ENCODE measurements at regions not wholly inside any gene's neighbourhood (a gene's known extent, or its start where the extent isn't known, plus 50 kb on each side); places are given as distances from the start of the nearest gene placed in this dataset.

DNA sequence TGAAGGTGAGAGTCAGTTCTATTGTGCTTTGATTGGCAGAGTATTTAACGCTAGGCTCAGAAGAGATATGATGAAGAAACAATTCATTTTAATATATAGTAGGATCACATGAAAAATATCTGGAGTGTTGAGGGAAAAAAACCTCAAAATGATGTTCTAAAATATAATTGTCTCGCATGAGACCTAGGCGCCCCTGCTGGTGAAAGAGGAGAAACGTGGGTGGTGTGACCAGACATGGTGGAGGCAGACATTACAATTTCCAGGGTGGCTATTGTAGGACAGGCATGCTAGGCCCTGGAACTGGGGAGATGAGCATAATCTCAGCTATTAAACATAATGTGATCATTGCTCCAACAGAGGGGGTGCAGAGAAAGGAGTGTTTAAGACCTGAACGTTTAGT, 210.0 kb downstream of the HS3ST1 start:
- H3K9me3 ChIP-seq (ENCODE audit: control insufficient read depth in 4 of 4, low read length in 3 of 4) = no peaks in the 10 kb centered on the region
- 85% methylated on average over 5 of the region's 5 CpGs for WGBS
- TF ChIP-seq RAD21 (IDR thresholded peaks at IDR 0.05) = no peak
- TF ChIP-seq, protein P1, sequence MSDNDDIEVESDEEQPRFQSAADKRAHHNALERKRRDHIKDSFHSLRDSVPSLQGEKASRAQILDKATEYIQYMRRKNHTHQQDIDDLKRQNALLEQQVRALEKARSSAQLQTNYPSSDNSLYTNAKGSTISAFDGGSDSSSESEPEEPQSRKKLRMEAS (IDR thresholded peaks at IDR 0.05) = no peak
- TF ChIP-seq JUND (IDR thresholded peaks at IDR 0.05) = no peak
- no peak for TF ChIP-seq EGR1 (IDR thresholded peaks at IDR 0.05; ENCODE audit: low read depth in 2 of 2)
- TF ChIP-seq, protein P2, sequence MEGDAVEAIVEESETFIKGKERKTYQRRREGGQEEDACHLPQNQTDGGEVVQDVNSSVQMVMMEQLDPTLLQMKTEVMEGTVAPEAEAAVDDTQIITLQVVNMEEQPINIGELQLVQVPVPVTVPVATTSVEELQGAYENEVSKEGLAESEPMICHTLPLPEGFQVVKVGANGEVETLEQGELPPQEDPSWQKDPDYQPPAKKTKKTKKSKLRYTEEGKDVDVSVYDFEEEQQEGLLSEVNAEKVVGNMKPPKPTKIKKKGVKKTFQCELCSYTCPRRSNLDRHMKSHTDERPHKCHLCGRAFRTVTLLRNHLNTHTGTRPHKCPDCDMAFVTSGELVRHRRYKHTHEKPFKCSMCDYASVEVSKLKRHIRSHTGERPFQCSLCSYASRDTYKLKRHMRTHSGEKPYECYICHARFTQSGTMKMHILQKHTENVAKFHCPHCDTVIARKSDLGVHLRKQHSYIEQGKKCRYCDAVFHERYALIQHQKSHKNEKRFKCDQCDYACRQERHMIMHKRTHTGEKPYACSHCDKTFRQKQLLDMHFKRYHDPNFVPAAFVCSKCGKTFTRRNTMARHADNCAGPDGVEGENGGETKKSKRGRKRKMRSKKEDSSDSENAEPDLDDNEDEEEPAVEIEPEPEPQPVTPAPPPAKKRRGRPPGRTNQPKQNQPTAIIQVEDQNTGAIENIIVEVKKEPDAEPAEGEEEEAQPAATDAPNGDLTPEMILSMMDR (IDR thresholded peaks at IDR 0.05; ENCODE audit: low read depth, low read length, missing input control) = no peak
- TF ChIP-seq, protein P3, sequence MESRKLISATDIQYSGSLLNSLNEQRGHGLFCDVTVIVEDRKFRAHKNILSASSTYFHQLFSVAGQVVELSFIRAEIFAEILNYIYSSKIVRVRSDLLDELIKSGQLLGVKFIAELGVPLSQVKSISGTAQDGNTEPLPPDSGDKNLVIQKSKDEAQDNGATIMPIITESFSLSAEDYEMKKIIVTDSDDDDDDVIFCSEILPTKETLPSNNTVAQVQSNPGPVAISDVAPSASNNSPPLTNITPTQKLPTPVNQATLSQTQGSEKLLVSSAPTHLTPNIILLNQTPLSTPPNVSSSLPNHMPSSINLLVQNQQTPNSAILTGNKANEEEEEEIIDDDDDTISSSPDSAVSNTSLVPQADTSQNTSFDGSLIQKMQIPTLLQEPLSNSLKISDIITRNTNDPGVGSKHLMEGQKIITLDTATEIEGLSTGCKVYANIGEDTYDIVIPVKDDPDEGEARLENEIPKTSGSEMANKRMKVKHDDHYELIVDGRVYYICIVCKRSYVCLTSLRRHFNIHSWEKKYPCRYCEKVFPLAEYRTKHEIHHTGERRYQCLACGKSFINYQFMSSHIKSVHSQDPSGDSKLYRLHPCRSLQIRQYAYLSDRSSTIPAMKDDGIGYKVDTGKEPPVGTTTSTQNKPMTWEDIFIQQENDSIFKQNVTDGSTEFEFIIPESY (IDR thresholded peaks at IDR 0.05) = no peak

DNA sequence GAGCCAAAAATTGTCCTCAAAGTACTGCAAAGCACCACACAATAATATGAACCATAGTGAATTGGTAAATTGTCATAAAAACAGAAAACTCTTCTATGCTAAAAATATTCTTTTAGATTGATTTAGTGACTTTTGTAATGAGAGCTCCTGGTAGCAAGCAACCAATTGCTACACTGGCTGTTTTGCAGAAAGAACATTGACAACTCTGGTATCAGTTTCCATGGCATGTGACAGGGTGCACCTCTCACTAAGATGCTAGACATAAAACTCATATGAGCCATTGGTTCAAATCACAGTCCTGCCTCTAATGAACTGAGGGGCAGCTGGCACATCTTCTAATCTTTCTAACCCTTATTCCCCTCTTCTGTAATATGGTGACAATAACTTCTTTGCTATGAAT, 212.2 kb downstream of the HS3ST1 start:
- TF ChIP-seq TAF1 (conservative IDR thresholded peaks at IDR 0.05) (no peak), EGR1 (IDR thresholded peaks at IDR 0.05; ENCODE audit: low read depth in 2 of 2) (no peak), FOXA2 (IDR thresholded peaks at IDR 0.05) (no peak), REST (IDR thresholded peaks at IDR 0.05) (no peak), HNF4A (conservative IDR thresholded peaks at IDR 0.05) (no peak), JUND (IDR thresholded peaks at IDR 0.05) (no peak), ATF3 (IDR thresholded peaks at IDR 0.05) (no peak), YY1 (IDR thresholded peaks at IDR 0.05) (no peak), RAD21 (IDR thresholded peaks at IDR 0.05) (no peak), HNF4G (IDR thresholded peaks at IDR 0.05) (no peak), GABPA (IDR thresholded peaks at IDR 0.05 in 1 of 2, conservative IDR thresholded peaks at IDR 0.05 in 1 of 2) (no peak), NR2F2 (IDR thresholded peaks at IDR 0.05) (no peak), FOXA1 (IDR thresholded peaks at IDR 0.05) (no peak), RXRA (IDR thresholded peaks at IDR 0.05) (no peak)
- TF ChIP-seq, protein P2 (IDR thresholded peaks at IDR 0.05; ENCODE audit: low read depth, low read length, missing input control) = no peak
- TF ChIP-seq, protein P1 (IDR thresholded peaks at IDR 0.05) = no peak
- TF ChIP-seq, protein P3 (IDR thresholded peaks at IDR 0.05) = no peak
- Histone ChIP-seq H3K9ac (ENCODE audit: low read depth in 1 of 2, low read length in 2 of 2) (no peak overlapping the region), H3K27ac (ENCODE audit: low read depth in 1 of 2, low read length in 2 of 2) (no peak overlapping the region), H3K36me3 (ENCODE audit: control insufficient read depth in 4 of 4, insufficient read depth in 3 of 4, low read depth in 1 of 4, low read length in 3 of 4) (no peaks in the 10 kb centered on the region), H3K27me3 (ENCODE audit: control insufficient read depth in 4 of 4, insufficient read depth in 4 of 4, low read length in 3 of 4) (peaks cover 0 to 3% (median 0%) of the 10 kb centered on the region in 4 donors), H3K4me3 (ENCODE audit: low read depth in 1 of 3, low read length in 3 of 3) (no peak overlapping the region), H3K9me3 (ENCODE audit: control insufficient read depth in 4 of 4, low read length in 3 of 4) (no peaks in the 10 kb centered on the region), H3K4me1 (ENCODE audit: control insufficient read depth in 4 of 4, insufficient read depth in 4 of 4, low read length in 3 of 4) (no peaks in the 10 kb centered on the region)
- DNase-seq (ENCODE audit: low spot score) = no peak

More for the DNA sequence above, 210.0 kb downstream of the HS3ST1 start:
- no peak overlapping the region for H3K4me3 ChIP-seq (ENCODE audit: low read depth in 1 of 3, low read length in 3 of 3)
- H3K27me3 ChIP-seq (ENCODE audit: control insufficient read depth in 4 of 4, insufficient read depth in 4 of 4, low read length in 3 of 4) = peaks cover 0 to 3% (median 0%) of the 10 kb centered on the region in 4 donors
- H3K27ac ChIP-seq (ENCODE audit: low read depth in 1 of 2, low read length in 2 of 2) = no peak overlapping the region
- H3K4me1 ChIP-seq (ENCODE audit: control insufficient read depth in 4 of 4, insufficient read depth in 4 of 4, low read length in 3 of 4) = no peaks in the 10 kb centered on the region
- no peak for DNase-seq (ENCODE audit: low spot score)
- H3K36me3 ChIP-seq (ENCODE audit: control insufficient read depth in 4 of 4, insufficient read depth in 3 of 4, low read depth in 1 of 4, low read length in 3 of 4) = no peaks in the 10 kb centered on the region
- no peak overlapping the region for H3K9ac ChIP-seq (ENCODE audit: low read depth in 1 of 2, low read length in 2 of 2)

Measured in liver (tissue), 8 donors.